Activated naive CD4-positive, alpha-beta T cell treated with anti-CD3 and anti-CD28 coated beads, Interleukin-2, amount 50 U/mL, for 24 hours (primary cell): ENCODE measurements at regions not wholly inside any gene's neighbourhood (a gene's known extent, or its start where the extent isn't known, plus 50 kb on each side); places are given as distances from the start of the nearest gene placed in this dataset.
"Not testable (repeated sequence)": the region's sequence is repeated elsewhere in the genome, so short reads cannot be mapped to it uniquely, and the experiment has no call there.

Source experiments
- H3K27ac Mint-ChIP-seq: one replicate; pipeline ENCODE4 v1.8.0; 2021; ENCODE audit warnings: mild to moderate bottlenecking, mixed read lengths
- H3K27me3 Mint-ChIP-seq: one replicate; pipeline ENCODE4 v1.8.0; 2021; ENCODE audit warnings: mixed read lengths
- H3K36me3 Mint-ChIP-seq: one replicate; pipeline ENCODE4 v1.8.0; 2021; ENCODE audit warnings: mixed read lengths
- H3K4me1 Mint-ChIP-seq: one replicate; pipeline ENCODE4 v1.8.0; 2021; ENCODE audit warnings: mixed read lengths
- H3K4me3 Mint-ChIP-seq: one replicate; pipeline ENCODE4 v1.8.0; 2021; ENCODE audit warnings: mild to moderate bottlenecking, mixed read lengths
- H3K9me3 Mint-ChIP-seq: one replicate; pipeline ENCODE4 v1.8.0; 2021; ENCODE audit warnings: mixed read lengths

DNA sequence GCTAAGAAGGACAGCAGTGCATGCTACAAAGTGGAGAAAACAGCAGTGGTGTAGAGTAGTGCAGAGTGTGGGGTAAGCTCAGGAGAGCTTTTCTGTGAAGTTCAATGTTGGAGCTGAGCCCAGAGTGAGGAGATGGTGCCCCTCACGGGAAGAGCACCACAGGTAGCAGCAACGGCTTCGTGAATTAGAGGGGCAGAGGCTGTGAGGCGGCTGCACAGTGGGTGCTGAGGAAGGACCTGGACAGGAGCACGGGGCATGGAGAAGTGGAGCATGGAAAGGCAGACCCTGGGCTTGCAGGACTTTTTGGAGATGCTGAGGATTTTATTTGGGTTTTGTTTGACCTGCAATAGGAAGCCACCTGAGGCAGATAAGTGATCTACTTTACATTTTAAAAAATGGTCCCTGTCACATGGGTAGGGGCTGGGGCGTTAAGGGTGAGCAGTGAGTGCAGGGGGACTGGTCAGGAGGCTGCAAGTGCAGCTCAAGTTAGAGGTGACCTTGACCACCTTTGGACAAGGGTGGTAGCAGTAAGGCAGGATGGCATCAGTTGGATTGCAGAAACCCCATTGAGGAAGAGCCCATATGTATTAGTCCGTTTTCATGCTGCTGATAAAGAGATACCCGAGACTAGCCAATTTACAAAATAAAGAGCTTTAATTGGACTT lies 85.0 kb downstream of the MYCN start:
- Mint-ChIP-seq H3K27ac (no peak overlapping the region), H3K4me3 (no peak overlapping the region), H3K9me3 (no peaks in the 10 kb centered on the region), H3K4me1 (no peaks in the 10 kb centered on the region), H3K36me3 (no peaks in the 10 kb centered on the region), H3K27me3 (no peaks in the 10 kb centered on the region)

DNA sequence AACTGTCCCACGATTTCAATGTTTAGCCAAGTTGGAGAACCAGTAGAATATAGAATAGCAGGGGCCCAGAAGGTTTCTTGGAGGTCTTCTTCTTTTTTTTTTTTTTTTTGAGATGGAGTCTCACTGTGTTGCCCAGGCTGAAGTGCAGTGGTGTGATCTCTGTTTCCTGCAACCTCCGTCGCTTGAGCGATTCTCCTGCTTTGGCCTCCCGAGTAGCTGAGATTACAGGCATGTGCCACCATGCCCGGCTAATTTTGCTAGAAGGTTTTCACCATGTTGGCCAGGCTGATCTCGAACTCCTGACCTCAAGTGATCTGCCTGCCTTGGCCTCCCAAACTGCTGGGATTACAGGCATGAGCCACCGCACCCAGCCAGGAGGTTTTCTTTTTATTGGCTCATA lies 84.3 kb downstream of the MYCN start:
- H3K4me1 Mint-ChIP-seq, H3K27me3 Mint-ChIP-seq, H3K4me3 Mint-ChIP-seq, H3K36me3 Mint-ChIP-seq, H3K27ac Mint-ChIP-seq, H3K9me3 Mint-ChIP-seq: not testable (repeated sequence)

DNA sequence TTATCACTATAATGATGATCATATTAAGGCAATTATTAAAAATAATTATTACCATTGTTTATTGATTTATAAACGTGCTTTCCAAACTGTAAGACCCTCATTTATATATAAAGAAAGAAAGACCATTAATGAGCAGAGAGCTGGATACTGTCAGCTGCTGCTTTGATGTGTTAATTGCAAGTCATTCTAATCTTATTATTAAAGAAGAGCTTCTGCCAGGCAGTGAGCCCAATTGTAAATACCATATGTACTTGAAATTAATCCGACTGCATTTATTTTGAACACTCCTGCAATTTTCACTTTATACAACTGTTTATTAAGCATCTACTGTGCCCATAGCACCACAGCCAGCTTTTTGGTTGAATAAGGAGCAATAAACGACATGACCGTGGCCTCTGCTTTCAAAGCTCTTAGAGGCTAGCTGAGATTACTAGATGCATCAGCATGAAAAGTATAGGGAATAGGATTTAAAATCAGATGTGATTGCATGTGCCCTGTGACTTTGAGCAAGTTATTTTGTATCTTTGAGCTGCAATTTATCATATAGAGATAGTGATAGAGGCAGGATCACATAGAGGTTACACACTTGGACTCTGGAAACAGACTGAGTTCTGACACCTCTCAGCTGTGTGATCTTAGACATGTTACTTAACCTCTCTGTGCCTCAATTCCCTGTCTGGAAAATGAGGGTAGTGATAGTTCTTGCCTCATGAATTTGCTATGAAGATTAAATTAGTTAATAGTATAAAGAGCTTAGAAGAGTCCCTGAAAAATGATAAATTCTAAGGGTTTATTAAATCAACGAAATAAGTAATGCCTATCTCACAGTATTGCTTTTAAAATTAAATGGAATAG lies 83.4 kb downstream of the MYCN start:
- Mint-ChIP-seq H3K9me3 (no peaks in the 10 kb centered on the region), H3K36me3 (no peaks in the 10 kb centered on the region), H3K27ac (no peak overlapping the region), H3K4me1 (no peaks in the 10 kb centered on the region), H3K4me3 (no peak overlapping the region), H3K27me3 (no peaks in the 10 kb centered on the region)

DNA sequence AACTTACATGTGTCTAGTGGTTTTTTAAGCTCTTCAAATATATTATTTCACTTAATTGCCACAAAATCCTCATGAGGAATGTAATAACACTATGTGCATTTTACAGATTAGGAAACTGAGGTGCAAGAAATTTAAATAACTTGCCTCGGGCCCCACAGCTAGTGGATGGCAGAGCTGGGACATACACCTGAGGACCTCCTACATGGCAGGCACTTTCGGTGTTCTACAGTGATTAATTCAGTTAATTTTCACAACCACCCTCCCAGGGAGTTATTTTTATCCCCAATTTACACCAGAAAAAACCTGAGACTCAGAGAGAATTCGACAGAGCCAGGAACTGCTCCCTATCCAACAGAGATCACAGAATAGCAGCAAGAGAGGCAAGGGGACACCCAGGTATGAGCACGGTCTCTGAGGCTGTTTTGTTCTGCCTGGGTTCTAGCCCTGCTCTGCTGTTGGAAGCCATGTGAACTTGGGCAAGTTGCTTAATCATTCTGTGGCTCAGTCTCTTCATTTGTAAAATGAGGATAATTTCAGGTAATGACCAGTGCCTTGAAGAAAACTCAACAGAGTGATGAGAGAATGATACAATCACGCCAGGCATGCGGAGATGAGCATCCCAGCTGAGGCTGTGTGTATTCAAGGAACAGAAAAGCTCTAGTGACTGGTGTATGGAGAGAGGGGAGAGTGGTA lies 82.3 kb downstream of the MYCN start:
- H3K4me1 Mint-ChIP-seq, result no peaks in the 10 kb centered on the region
- no peak overlapping the region for H3K4me3 Mint-ChIP-seq
- H3K27ac Mint-ChIP-seq, result no peak overlapping the region
- H3K9me3 Mint-ChIP-seq, result no peaks in the 10 kb centered on the region
- no peaks in the 10 kb centered on the region for H3K27me3 Mint-ChIP-seq
- H3K36me3 Mint-ChIP-seq, result no peaks in the 10 kb centered on the region

DNA sequence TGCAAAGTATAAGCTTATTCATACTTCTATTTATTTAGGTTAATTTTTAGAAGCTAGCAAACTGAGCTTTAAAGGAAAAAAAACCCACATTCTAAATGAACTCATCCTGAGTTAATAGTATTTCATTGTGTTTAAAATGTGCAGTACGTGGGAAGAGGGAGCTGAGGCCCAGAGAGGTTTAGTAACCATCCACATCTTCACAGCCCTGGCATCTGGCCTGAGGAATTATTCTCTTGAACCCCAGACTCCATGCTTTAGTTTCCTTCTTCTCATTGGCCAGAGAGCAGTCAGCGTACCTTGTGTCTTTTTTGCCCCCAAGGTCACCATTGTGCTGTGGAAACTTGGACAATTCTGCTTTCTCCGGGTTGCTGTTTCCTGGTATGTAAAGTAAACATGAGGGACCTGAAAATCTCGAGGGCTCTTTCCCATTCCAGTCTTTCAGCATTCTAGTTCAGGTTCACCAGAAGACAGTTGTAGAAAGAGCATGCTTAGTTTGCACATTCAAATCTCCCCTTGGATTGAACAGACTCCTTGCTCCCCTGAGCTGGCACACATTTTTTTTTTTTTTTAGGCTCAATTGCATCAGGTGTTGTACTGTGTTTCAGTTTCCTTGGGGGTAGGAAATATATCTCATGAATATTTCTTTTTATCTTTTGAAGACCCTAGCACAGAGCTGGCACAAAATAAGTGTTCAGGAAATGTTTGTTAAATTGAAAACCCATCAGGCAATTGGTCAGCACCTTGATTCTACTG lies 81.4 kb downstream of the MYCN start:
- Mint-ChIP-seq H3K27ac (no peak overlapping the region), H3K4me1 (no peaks in the 10 kb centered on the region), H3K4me3 (no peak overlapping the region), H3K9me3 (no peaks in the 10 kb centered on the region), H3K36me3 (no peaks in the 10 kb centered on the region), H3K27me3 (no peaks in the 10 kb centered on the region)

DNA sequence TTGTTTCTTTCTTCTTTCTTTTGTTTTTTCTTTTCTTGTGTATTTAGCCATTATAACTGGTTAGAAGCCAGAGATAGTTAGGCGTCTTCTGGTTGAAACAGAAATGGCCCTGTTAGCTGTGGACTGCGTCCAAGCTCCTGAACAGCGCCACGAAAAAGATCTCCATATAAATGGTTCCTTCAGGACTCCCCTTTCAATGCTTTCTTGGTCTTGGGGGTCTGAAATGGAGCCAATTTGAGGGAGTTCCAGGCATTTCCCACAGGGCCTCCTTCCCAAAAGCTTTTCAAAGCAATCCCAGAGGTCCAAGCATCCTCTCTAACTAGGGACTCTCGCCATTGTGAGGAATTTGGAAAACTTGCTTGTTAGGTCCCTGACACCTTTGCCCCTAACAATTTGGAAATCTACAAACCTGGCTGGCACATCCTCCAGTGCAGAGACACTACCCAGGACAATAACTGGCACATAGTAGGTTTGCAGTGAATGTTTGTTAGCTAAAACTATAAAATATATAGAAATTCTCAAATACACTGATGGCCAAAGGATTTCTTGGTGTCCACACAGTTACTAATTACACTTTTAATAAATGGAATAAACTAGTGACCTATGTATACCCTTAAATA lies 80.1 kb downstream of the MYCN start:
- no peaks in the 10 kb centered on the region for H3K9me3 Mint-ChIP-seq
- no peak overlapping the region for H3K27ac Mint-ChIP-seq
- no peak overlapping the region for H3K4me3 Mint-ChIP-seq
- peaks cover 4% of the 10 kb centered on the region for H3K27me3 Mint-ChIP-seq
- H3K4me1 Mint-ChIP-seq, result no peaks in the 10 kb centered on the region
- no peaks in the 10 kb centered on the region for H3K36me3 Mint-ChIP-seq

DNA sequence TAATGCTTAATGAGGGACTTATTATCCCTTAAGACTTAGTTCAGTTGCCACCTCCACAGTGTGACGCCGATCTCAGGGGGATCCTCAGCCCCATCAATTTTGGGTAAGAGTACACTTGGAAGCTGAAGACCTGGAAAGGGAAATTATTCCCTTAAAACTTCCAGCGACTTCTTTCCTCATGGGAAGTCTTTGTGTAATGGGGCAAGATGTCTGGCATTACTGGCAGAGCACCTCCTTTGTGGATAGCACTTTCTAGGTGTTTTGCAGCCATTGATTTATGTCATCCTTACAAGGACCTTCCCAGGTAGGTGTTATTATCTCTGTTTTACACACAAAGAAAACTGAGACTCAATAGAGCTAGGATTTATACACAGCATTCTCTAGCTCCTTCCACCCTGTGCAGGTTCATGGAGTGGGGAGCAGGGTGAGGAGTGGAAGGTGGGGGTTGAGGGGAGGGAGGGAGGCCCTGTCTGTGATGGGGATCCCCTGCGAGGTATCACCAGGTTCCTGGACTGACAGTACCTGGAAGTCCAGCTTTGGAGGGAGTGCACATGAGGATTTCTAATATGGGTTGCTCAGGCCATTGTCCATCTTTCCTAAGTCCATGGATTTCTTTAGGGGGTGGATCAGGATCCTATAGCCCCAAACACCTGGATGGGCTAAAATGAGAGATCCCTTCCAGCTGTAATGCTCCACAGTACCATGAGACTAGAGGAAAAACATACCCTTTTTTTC lies 79.4 kb downstream of the MYCN start:
- Mint-ChIP-seq H3K9me3 (no peaks in the 10 kb centered on the region), H3K27ac (no peak overlapping the region), H3K4me1 (no peaks in the 10 kb centered on the region), H3K36me3 (no peaks in the 10 kb centered on the region), H3K27me3 (peaks cover 8% of the 10 kb centered on the region), H3K4me3 (no peak overlapping the region)

DNA sequence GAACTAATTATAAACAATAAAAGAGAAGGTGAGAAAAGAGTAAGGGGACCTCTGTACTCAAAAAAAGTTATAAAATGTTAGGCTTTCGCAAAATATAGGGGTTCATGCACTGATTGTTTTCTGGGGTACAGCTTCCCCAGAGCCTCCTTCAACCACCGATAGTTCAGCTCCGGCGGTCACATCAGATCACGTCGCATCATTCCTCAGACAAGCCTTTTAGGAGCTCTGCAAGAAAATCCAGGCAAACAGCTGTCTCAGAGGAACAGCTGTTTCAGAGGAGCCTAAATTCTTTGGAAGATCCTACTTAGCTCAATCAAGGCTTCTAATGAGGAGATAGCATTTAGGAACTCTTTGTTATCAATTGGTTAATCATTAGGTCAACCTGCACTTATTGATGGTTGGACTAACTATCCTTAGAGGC lies 78.7 kb downstream of the MYCN start:
- H3K36me3 Mint-ChIP-seq, result no peaks in the 10 kb centered on the region
- H3K27me3 Mint-ChIP-seq, result peaks cover 12% of the 10 kb centered on the region
- H3K9me3 Mint-ChIP-seq, result no peaks in the 10 kb centered on the region
- no peaks in the 10 kb centered on the region for H3K4me1 Mint-ChIP-seq
- no peak overlapping the region for H3K4me3 Mint-ChIP-seq
- no peak overlapping the region for H3K27ac Mint-ChIP-seq

DNA sequence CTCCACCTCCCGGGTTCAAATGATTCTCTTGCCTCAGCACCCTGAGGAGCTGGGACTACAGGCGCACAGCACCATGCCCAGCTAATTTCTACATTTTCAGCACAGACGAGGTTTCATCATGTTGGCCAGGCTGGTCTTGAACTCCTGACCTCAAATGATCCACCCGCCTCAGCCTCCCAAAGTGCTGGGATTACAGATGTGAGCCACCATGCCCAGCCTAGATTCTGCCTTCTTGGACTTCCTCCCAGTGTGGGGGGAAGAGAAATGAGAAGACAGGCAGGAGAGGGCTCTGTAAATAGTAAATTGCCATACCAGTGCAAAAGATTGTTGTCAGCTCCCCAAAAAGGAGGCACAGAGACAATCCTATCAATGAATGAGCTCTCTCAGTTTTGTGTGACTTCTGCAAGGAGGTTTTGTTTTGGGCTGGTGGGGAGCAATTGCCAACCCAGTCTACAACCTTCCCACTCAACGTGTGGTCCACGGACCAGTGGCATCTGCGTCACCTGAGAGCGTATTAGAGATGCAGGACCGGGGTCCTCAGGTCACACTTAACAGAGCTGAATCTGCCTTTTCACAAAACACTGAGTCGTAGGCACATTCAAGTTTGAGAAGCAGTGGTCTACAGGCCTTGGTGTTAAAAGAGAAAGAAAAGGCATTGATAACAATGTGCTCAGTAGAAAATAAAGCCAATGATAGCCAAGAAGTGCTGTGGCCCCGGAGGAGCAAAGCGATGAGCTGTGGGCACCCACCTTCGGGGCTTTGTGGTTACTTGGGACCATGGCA lies 78.1 kb downstream of the MYCN start:
- no peak overlapping the region for H3K27ac Mint-ChIP-seq
- peaks cover 14% of the 10 kb centered on the region for H3K27me3 Mint-ChIP-seq
- no peaks in the 10 kb centered on the region for H3K36me3 Mint-ChIP-seq
- no peak overlapping the region for H3K4me3 Mint-ChIP-seq
- H3K4me1 Mint-ChIP-seq, result peaks cover 3% of the 10 kb centered on the region
- H3K9me3 Mint-ChIP-seq, result no peaks in the 10 kb centered on the region

DNA sequence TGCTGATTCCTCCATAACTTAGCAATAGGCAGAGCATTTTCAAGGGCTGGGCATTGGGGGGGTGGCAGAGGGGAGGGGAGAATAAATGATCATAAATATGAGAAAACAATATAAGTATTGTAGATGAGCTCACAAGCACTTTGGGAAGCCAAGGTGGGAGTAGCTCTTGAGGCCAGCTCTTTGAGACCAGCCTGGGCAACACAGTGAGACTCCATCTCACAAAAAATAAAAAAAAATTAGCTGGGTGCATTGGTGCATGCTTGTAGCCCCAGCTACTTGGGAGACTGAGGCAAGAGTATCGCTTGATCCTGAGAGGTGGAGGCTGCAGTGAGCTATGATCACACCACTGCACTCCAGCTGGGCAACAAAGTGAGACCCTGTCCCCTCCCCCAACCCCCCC lies 75.9 kb downstream of the MYCN start:
- peaks cover 22% of the 10 kb centered on the region for H3K27me3 Mint-ChIP-seq
- H3K36me3 Mint-ChIP-seq, result peaks cover 2% of the 10 kb centered on the region
- H3K27ac Mint-ChIP-seq, result no peak overlapping the region
- H3K4me3 Mint-ChIP-seq, result no peak overlapping the region
- H3K4me1 Mint-ChIP-seq, result peaks cover 6% of the 10 kb centered on the region
- H3K9me3 Mint-ChIP-seq, result no peaks in the 10 kb centered on the region

DNA sequence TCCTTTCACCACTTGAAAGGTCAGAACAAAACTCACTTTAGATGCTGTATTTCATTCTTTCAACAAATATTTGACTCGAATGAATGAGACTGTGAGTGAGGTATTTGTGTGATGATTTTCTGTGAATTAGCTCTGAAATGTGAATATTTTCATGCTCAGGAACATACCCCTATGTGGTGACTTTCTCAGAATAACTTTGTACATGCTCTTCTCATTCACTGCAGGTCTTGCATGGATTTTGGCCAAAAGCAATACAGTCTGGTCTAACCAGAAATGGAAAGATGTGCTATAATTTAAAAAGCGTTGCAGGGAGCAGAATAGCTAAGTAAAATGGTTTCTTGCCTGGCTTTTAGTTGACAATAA lies 75.5 kb downstream of the MYCN start:
- Mint-ChIP-seq H3K4me1 (peaks cover 6% of the 10 kb centered on the region), H3K9me3 (no peaks in the 10 kb centered on the region), H3K36me3 (peaks cover 2% of the 10 kb centered on the region), H3K27me3 (peaks cover 22% of the 10 kb centered on the region), H3K4me3 (no peak overlapping the region), H3K27ac (no peak overlapping the region)

DNA sequence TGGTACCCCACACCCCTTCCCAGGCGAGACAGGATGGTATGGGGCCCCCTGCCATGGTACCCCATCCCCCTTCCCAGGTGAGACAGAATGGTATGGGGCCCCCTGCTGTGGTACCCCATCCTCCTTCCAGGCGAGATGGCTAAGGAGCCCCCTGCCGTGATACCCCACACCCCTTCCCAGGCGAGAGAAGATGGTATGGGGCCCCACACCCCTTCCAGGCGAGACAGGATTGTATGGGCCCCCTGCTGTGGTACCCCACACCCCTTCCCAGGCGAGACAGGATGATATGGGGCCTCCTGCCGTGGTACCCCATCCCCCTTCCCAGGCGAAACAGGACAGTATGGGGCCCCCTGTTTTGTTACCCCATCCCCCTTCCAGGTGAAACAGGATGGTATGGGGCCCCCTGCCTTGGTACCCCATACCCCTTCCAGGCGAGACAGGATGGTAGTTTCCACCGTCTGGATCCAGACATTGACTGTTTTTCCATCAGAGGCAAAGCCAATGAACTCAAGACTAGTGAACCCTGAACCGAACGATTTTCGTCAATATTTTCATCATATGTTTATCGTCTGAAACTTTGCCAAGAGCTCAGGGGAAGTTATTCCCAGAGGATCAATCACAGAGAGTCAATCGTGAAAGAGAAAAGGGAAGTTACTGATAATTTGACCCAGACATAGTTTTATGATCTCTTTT lies 75.0 kb downstream of the MYCN start:
- peaks cover 22% of the 10 kb centered on the region for H3K27me3 Mint-ChIP-seq
- H3K4me1 Mint-ChIP-seq, result peaks cover 6% of the 10 kb centered on the region
- H3K27ac Mint-ChIP-seq, result no peak overlapping the region
- no peak overlapping the region for H3K4me3 Mint-ChIP-seq
- H3K36me3 Mint-ChIP-seq, result peaks cover 2% of the 10 kb centered on the region
- no peaks in the 10 kb centered on the region for H3K9me3 Mint-ChIP-seq

DNA sequence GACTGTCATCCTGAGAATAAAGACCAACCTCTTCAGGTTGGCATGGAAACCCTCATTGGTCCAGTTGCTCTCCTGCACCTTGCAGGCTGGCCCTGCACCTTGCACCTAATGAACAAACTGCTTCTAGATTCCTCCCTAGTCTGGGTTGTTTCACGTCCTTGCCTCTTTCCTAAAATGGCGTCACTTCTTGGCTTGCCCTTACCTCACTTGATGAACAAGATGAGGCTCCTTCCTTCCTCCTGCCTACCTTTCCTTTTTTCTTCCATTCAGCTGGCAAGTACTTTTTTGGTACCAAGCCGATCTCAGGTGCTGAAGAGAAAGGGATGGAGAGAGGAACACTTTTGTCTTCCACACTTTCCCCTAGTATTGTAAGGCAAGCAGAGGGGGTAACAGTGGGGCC lies 74.5 kb downstream of the MYCN start:
- peaks cover 6% of the 10 kb centered on the region for H3K4me1 Mint-ChIP-seq
- no peaks in the 10 kb centered on the region for H3K9me3 Mint-ChIP-seq
- no peak overlapping the region for H3K27ac Mint-ChIP-seq
- H3K36me3 Mint-ChIP-seq, result peaks cover 2% of the 10 kb centered on the region
- H3K4me3 Mint-ChIP-seq, result no peak overlapping the region
- H3K27me3 Mint-ChIP-seq, result peaks cover 22% of the 10 kb centered on the region
